ENCODE measurements at regions not wholly inside any gene's neighbourhood (a gene's known extent, or its start where the extent isn't known, plus 50 kb on each side); places are given as distances from the start of the nearest gene placed in this dataset.
"Not testable (repeated sequence)": the region's sequence is repeated elsewhere in the genome, so short reads cannot be mapped to it uniquely, and the experiment has no call there.

DNA sequence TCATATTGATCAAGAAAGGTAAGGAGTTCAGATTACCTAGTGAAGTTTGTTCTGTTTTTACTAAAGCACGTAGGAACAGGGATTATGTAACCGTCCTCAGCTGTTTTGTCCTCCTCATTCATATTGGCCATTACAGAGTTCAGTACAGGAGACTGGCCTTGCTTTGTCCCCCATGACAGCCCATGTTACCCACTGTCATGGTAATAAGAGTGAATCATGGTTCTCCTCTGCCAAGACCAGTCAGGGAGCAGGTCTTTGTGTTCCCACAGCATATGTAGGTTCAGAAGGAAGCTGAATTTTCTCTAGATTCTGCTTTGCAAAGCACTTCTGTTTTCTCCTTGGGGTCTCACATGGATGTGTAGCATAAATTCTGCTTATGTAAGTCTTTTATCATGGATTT is 106.2 kb upstream of the GPR141 start:
- intact Hi-C loops (cut with DNase I) = no loop called here
- DNase-seq (ENCODE audit: low spot score in 2 of 2) = no peak
- Histone ChIP-seq H3K36me3 (no peaks in the 10 kb centered on the region), H3K4me1 (no peaks in the 10 kb centered on the region), H3K4me3 (no peak overlapping the region), H3K27me3 (no peaks in the 10 kb centered on the region), H3K9me3 (no peaks in the 10 kb centered on the region), H3K27ac (no peak overlapping the region)
- TF ChIP-seq, protein P1, sequence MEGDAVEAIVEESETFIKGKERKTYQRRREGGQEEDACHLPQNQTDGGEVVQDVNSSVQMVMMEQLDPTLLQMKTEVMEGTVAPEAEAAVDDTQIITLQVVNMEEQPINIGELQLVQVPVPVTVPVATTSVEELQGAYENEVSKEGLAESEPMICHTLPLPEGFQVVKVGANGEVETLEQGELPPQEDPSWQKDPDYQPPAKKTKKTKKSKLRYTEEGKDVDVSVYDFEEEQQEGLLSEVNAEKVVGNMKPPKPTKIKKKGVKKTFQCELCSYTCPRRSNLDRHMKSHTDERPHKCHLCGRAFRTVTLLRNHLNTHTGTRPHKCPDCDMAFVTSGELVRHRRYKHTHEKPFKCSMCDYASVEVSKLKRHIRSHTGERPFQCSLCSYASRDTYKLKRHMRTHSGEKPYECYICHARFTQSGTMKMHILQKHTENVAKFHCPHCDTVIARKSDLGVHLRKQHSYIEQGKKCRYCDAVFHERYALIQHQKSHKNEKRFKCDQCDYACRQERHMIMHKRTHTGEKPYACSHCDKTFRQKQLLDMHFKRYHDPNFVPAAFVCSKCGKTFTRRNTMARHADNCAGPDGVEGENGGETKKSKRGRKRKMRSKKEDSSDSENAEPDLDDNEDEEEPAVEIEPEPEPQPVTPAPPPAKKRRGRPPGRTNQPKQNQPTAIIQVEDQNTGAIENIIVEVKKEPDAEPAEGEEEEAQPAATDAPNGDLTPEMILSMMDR (IDR thresholded peaks at IDR 0.05) = no peak

- intact Hi-C loops (cut with DNase I) = no loop called here
- Histone ChIP-seq H3K4me1 (no peaks in the 10 kb centered on the region), H3K9me3 (no peaks in the 10 kb centered on the region), H3K36me3 (no peaks in the 10 kb centered on the region), H3K4me3 (no peak overlapping the region), H3K27me3 (no peaks in the 10 kb centered on the region), H3K27ac (no peak overlapping the region)
- no peak for DNase-seq (ENCODE audit: low spot score in 2 of 2)
- TF ChIP-seq, protein P1 (IDR thresholded peaks at IDR 0.05) = no peak
These were observed 105.7 kb upstream of the GPR141 start for GRCh38 chr7:37577901-37578300.

DNA sequence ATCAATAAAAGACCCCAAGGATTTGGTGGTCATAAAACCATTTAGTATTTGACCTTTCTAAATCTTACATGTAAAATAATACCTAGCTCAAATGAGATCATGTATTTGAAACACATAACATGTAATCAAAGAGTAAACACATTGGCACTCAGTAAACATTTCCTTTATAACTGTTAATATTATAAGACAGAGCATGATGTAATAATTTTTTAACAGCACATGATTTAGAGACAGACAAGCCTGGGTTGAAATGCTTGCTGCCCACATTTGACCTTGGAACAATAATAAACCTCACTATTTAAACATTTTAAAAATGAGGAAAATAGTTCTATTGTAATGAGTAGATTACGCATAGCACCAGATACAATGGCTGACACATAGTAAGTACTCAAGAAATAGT is 105.2 kb upstream of the GPR141 start:
- H3K36me3 ChIP-seq = no peaks in the 10 kb centered on the region
- H3K9me3 ChIP-seq = no peaks in the 10 kb centered on the region
- intact Hi-C loops (cut with DNase I) = no loop called here
- no peaks in the 10 kb centered on the region for H3K4me1 ChIP-seq
- TF ChIP-seq, protein P1 (IDR thresholded peaks at IDR 0.05) = no peak
- H3K27ac ChIP-seq = no peak overlapping the region
- no peak for DNase-seq (ENCODE audit: low spot score in 2 of 2)
- no peak overlapping the region for H3K4me3 ChIP-seq
- no peaks in the 10 kb centered on the region for H3K27me3 ChIP-seq

DNA sequence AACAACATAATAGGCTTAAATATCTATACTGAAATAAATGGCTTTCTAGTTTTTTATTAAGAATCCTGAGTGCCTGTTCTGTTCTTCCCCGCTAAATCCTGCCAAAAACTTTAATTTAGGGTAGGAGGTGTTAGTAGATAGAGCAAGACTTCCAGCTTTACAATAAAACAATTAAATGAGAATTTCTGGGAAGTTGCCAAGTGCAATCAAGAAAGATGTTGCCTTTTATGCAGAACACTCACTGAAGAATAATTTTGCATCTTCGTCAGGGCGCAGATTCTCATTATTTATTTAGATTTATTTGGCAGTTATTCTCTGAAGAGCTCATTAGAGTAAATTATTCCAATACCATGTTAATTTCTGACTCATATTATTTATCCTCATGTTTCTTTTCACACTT is 103.2 kb upstream of the GPR141 start:
- no peaks in the 10 kb centered on the region for H3K36me3 ChIP-seq
- no peaks in the 10 kb centered on the region for H3K9me3 ChIP-seq
- H3K4me1 ChIP-seq = no peaks in the 10 kb centered on the region
- H3K27ac ChIP-seq = no peak overlapping the region
- H3K4me3 ChIP-seq = no peak overlapping the region
- TF ChIP-seq, protein P1 (IDR thresholded peaks at IDR 0.05) = no peak
- intact Hi-C loops (cut with DNase I) = no loop called here
- H3K27me3 ChIP-seq = no peaks in the 10 kb centered on the region
- DNase-seq (ENCODE audit: low spot score in 2 of 2) = no peak

DNA sequence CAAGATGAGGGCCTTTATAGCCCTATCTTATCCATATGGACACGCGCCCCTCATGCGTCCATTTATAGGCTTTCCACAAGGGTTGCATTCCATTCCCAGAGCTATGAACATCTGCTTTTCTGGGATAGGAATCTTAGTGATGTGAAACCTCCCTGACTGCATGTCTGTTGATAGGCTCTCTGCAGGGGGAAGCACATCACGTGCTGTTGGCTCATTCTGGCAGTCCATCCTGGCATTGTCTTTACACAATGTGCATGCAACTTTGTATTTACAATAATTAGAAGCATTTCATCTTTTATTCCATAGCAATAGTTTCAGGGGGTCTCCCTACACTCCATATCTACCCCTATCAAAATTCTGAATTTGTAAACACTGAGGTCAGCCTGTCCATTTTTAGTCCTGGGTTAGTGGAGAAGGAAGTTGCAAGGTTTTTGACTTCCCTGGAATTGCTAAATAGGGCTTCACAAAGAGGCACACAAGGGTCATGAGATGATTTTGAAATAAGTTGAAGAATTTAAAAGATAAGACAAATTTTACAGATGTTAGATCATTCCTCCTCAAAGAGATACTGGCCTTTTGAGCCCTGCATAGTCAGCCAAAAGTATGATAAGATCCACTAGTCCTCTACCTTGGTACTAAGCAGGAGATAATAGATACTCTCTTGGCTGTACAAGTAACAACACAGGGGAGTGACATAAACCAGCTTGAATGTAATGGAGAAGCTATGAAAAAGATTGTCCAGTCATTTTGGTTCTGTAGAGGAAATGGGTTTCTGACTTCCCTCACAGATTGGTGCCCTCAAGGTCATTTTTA is 98.7 kb upstream of the GPR141 start:
- H3K27me3 ChIP-seq; H3K4me3 ChIP-seq; intact Hi-C loops (cut with DNase I); H3K9me3 ChIP-seq; H3K27ac ChIP-seq; H3K36me3 ChIP-seq; H3K4me1 ChIP-seq; DNase-seq (ENCODE audit: low spot score in 2 of 2): not testable (repeated sequence)

DNA sequence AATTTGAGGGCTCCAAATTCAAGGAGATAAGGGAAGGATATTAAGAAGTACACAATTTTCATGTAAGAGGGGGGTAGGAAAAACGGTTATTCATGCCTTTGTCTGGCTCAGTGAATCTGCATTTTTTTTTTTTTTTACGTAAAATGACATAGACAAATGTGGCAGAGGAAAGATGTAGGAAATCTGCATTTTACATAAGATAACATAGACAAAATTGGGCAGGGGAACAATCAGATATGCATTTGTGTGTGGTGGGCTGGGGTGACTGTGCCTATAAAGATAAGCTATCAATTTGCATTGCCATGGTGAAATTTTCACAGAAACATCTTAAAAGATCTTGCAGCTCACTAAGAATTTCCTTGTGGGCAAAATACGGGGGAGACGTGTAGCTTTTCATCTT is 92.7 kb upstream of the GPR141 start:
- no peaks in the 10 kb centered on the region for H3K36me3 ChIP-seq
- no peak overlapping the region for H3K27ac ChIP-seq
- H3K9me3 ChIP-seq = no peaks in the 10 kb centered on the region
- DNase-seq (ENCODE audit: low spot score in 2 of 2) = no peak
- no peak overlapping the region for H3K4me3 ChIP-seq
- TF ChIP-seq, protein P1 (IDR thresholded peaks at IDR 0.05) = no peak
- intact Hi-C loops (cut with DNase I) = no loop called here
- no peaks in the 10 kb centered on the region for H3K27me3 ChIP-seq
- no peaks in the 10 kb centered on the region for H3K4me1 ChIP-seq

Measured in ascending aorta (tissue), 2 donors.